ENCODE measurements at regions not wholly inside any gene's neighbourhood (a gene's known extent, or its start where the extent isn't known, plus 50 kb on each side); places are given as distances from the start of the nearest gene placed in this dataset.
"Not testable (repeated sequence)": the region's sequence is repeated elsewhere in the genome, so short reads cannot be mapped to it uniquely, and the experiment has no call there.

GRCh38 chr18:30622104-30622503 is 420.4 kb downstream of the DSC3 start:
- no peak for DNase-seq

GRCh38 chr18:30618567-30618966 is 424.0 kb downstream of the DSC3 start:
- DNase-seq: no peak

- DNase-seq: no peak
Observed at GRCh38 chr18:30616414-30616813, 426.1 kb downstream of the DSC3 start.

GRCh38 chr18:30613467-30613801 is 429.1 kb downstream of the DSC3 start:
- DNase-seq: no peak

GRCh38 chr18:30601541-30601940 is 441.0 kb downstream of the DSC3 start:
- DNase-seq: no peak

- DNase-seq: no peak
Observed at GRCh38 chr18:30597202-30597601, 445.3 kb downstream of the DSC3 start.

- DNase-seq: no peak
Observed at GRCh38 chr18:30596635-30597034, 445.9 kb downstream of the DSC3 start.

- DNase-seq: no peak
Observed at GRCh38 chr18:30595942-30596341, 446.6 kb downstream of the DSC3 start.

GRCh38 chr18:30594911-30595310 is 447.6 kb downstream of the DSC3 start:
- not testable (repeated sequence) for DNase-seq

- no peak for DNase-seq
Observed at GRCh38 chr18:30591462-30591861, 451.1 kb downstream of the DSC3 start.

GRCh38 chr18:30588673-30589164 is 453.8 kb downstream of the DSC3 start:
- no peak for DNase-seq

- no peak for DNase-seq
Observed at GRCh38 chr18:30583768-30584167, 458.8 kb downstream of the DSC3 start.

- DNase-seq: no peak
Observed at GRCh38 chr18:30582078-30582477, 460.5 kb downstream of the DSC3 start.

GRCh38 chr18:30578707-30579106 is 463.8 kb downstream of the DSC3 start:
- no peak for DNase-seq

- DNase-seq: no peak
Observed at GRCh38 chr18:30572214-30572613, 470.3 kb downstream of the DSC3 start.

GRCh38 chr18:30568333-30568732 is 474.2 kb downstream of the DSC3 start:
- no peak for DNase-seq

GRCh38 chr18:30566877-30567276 is 475.7 kb downstream of the DSC3 start:
- no peak for DNase-seq

GRCh38 chr18:30562231-30562630 is 480.3 kb downstream of the DSC3 start:
- no peak for DNase-seq

- DNase-seq: no peak
Observed at GRCh38 chr18:30556112-30556511, 486.4 kb downstream of the DSC3 start.

- no peak for DNase-seq
Observed at GRCh38 chr18:30545393-30545792, 497.1 kb downstream of the DSC3 start.

GRCh38 chr18:30544141-30544540 is 498.4 kb downstream of the DSC3 start:
- no peak for DNase-seq

GRCh38 chr18:30533716-30534115 is 508.8 kb downstream of the DSC3 start:
- no peak for DNase-seq

GRCh38 chr18:30527917-30528316 is 514.6 kb downstream of the DSC3 start:
- DNase-seq: no peak

GRCh38 chr18:30527226-30527625 is 515.3 kb downstream of the DSC3 start:
- no peak for DNase-seq

GRCh38 chr18:30522288-30522929 is 520.1 kb downstream of the DSC3 start:
- DNase-seq: no peak
